Body of pancreas (tissue), 4 donors: ENCODE measurements at regions not wholly inside any gene's neighbourhood (a gene's known extent, or its start where the extent isn't known, plus 50 kb on each side); places are given as distances from the start of the nearest gene placed in this dataset.
A peak's percentile ranks its signal among the peaks of the same experiment; 100 is the strongest.

ENCODE experiments used
- ATAC-seq: fragments of 150-250 bp; one replicate; pipeline ENCODE4 v1.9.1; 2016
- DNase-seq, 4 donors: peaks; one replicate each; pipeline ENCODE4 v3.0.0-alpha.2; 2019
- H3K27ac ChIP-seq, 4 donors: fragments of 200-600 bp; sonication (generic); 1 replicate in 3 of 4; 2 replicates in 1 of 4; pipeline versions ENCODE4 v1.5.1 to v1.6.1; 2016 to 2019; ENCODE audit warnings: mild to moderate bottlenecking in 1 of 4, mixed read lengths in 1 of 4, moderate library complexity in 1 of 4
- H3K27me3 ChIP-seq, 2 donors: fragments of 200-600 bp; sonication (generic); one replicate each; pipeline ENCODE4 v1.6.0; 2016; ENCODE audit warnings: mild to moderate bottlenecking in 1 of 2
- H3K36me3 ChIP-seq, 2 donors: fragments of 200-600 bp; sonication (generic); replicated peaks in 1 of 2; 2 replicates each; pipeline ENCODE4 v1.5.1; 2016; ENCODE audit warnings: low read depth in 2 of 2; ENCODE audit not compliant: insufficient read depth in 1 of 2
- H3K4me1 ChIP-seq: fragments of 200-600 bp; sonication (generic); one replicate; pipeline ENCODE4 v1.6.0; 2016
- H3K4me3 ChIP-seq, 2 donors: fragments of 200-600 bp; sonication (generic); 1 replicate in 1 of 2; 2 replicates in 1 of 2; pipeline ENCODE4 v1.5.1; 2016 to 2019
- H3K9me3 ChIP-seq, 3 donors: fragments of 200-600 bp; sonication (generic); 1 replicate in 2 of 3; 2 replicates in 1 of 3; pipeline ENCODE4 v1.5.1; 2016
- CTCF ChIP-seq, 7 experiments: fragments of 450-650 bp in 4 of 7; fragments of 200-600 bp in 3 of 7; sonication (generic) in 3 of 7; IDR thresholded peaks; one replicate each; pipeline ENCODE4 v1.5.1; 2016 to 2019; ENCODE audit warnings: antibody characterized with exemption in 7 of 7
- POLR2A ChIP-seq, 3 donors: fragments of 450-650 bp; IDR thresholded peaks; one replicate each; pipeline ENCODE4 v1.6.1; 2016; ENCODE audit warnings: antibody characterized with exemption in 3 of 3, mild to moderate bottlenecking in 2 of 3
- WGBS, 2 donors: methylation state at CpG; one replicate each; pipeline ENCODE4 v1.1.5; 2017; 5-methylcytosine and 5-hydroxymethylcytosine counted together
- intact Hi-C: fragments of 100-400 bp; cut with DNase I; formaldehyde crosslinking; loops from one replicate; pipeline ENCODE4 v1.15.1; 2023

- ATAC-seq, result no peak
- no peak overlapping the region for H3K27ac ChIP-seq
- TF ChIP-seq POLR2A (IDR thresholded peaks at IDR 0.05), result no peak
- TF ChIP-seq CTCF (IDR thresholded peaks at IDR 0.05), result no peak
- intact Hi-C loops, result no loop called here
- H3K4me3 ChIP-seq, result no peak overlapping the region
- no peaks in the 10 kb centered on the region for H3K9me3 ChIP-seq
- no peaks in the 10 kb centered on the region for H3K36me3 ChIP-seq
- no peaks in the 10 kb centered on the region for H3K27me3 ChIP-seq
- no peaks in the 10 kb centered on the region for H3K4me1 ChIP-seq
- DNase-seq, result no peak
- WGBS, 2 donors, result 72 to 75% methylated on average over 2 of the region's 2 CpGs
Measured at GRCh38 chr13:31912647-31913401, 118.8 kb upstream of the FRY start.

- H3K27ac ChIP-seq, result no peak overlapping the region
- H3K9me3 ChIP-seq, result no peaks in the 10 kb centered on the region
- H3K36me3 ChIP-seq, result no peaks in the 10 kb centered on the region
- ATAC-seq (peak; percentile 33), DNase-seq (peak; percentile 25 to 62 (median 48))
- TF ChIP-seq CTCF (IDR thresholded peaks at IDR 0.05) (peak in 5 of 7 experiments; percentile 15 to 65 (median 51)), POLR2A (IDR thresholded peaks at IDR 0.05) (no peak)
- intact Hi-C loops, result no loop called here
- no peaks in the 10 kb centered on the region for H3K4me1 ChIP-seq
- H3K4me3 ChIP-seq, result no peak overlapping the region
- H3K27me3 ChIP-seq, result no peaks in the 10 kb centered on the region
- 81 to 88% methylated on average over 2 of the region's 2 CpGs for WGBS, 2 donors
Measured at GRCh38 chr13:31913459-31913858, 118.1 kb upstream of the FRY start.

GRCh38 chr13:31914843-31915242, 116.7 kb upstream of the FRY start:
- Histone ChIP-seq H3K36me3 (no peaks in the 10 kb centered on the region), H3K27ac (no peak overlapping the region), H3K27me3 (no peaks in the 10 kb centered on the region), H3K4me1 (no peaks in the 10 kb centered on the region), H3K4me3 (no peak overlapping the region), H3K9me3 (no peaks in the 10 kb centered on the region)
- DNase-seq (no peak), ATAC-seq (no peak)
- intact Hi-C loops, result no loop called here
- no peak for TF ChIP-seq POLR2A (IDR thresholded peaks at IDR 0.05)
- TF ChIP-seq CTCF (IDR thresholded peaks at IDR 0.05), result no peak
- WGBS, 2 donors, result 88 to 90% methylated on average over 4 of the region's 4 CpGs

- Histone ChIP-seq H3K27ac (no peak overlapping the region), H3K36me3 (no peaks in the 10 kb centered on the region), H3K4me1 (no peaks in the 10 kb centered on the region), H3K27me3 (no peaks in the 10 kb centered on the region), H3K9me3 (no peaks in the 10 kb centered on the region), H3K4me3 (no peak overlapping the region)
- no peak for TF ChIP-seq POLR2A (IDR thresholded peaks at IDR 0.05)
- no peak for TF ChIP-seq CTCF (IDR thresholded peaks at IDR 0.05)
- intact Hi-C loops, result no loop called here
- no peak for DNase-seq
- WGBS, 2 donors, result 88 to 90% methylated on average over 2 of the region's 2 CpGs
- ATAC-seq, result no peak
Measured at GRCh38 chr13:31918707-31919106, 112.9 kb upstream of the FRY start.

- ATAC-seq, result no peak
- Histone ChIP-seq H3K4me3 (no peak overlapping the region), H3K4me1 (no peaks in the 10 kb centered on the region), H3K9me3 (no peaks in the 10 kb centered on the region), H3K27ac (no peak overlapping the region), H3K27me3 (no peaks in the 10 kb centered on the region), H3K36me3 (no peaks in the 10 kb centered on the region)
- WGBS, 2 donors, result 92 to 98% methylated on average over 2 of the region's 2 CpGs
- no peak for TF ChIP-seq CTCF (IDR thresholded peaks at IDR 0.05)
- TF ChIP-seq POLR2A (IDR thresholded peaks at IDR 0.05), result no peak
- intact Hi-C loops, result no loop called here
- no peak for DNase-seq
Measured at GRCh38 chr13:31919241-31919640, 112.3 kb upstream of the FRY start.
